ENCODE measurements at regions not wholly inside any gene's neighbourhood (a gene's known extent, or its start where the extent isn't known, plus 50 kb on each side); places are given as distances from the start of the nearest gene placed in this dataset.

GRCh38 chr5:30034870-30035269, 1158.6 kb upstream of the CDH6 start:
- no peak for TF ChIP-seq POLR2AphosphoS5 (IDR thresholded peaks at IDR 0.05; ENCODE audit: low read depth)
- TF ChIP-seq EZH2 (IDR thresholded peaks at IDR 0.05; ENCODE audit: low read depth, unreplicated experiment): no peak
- TF ChIP-seq, protein P1, sequence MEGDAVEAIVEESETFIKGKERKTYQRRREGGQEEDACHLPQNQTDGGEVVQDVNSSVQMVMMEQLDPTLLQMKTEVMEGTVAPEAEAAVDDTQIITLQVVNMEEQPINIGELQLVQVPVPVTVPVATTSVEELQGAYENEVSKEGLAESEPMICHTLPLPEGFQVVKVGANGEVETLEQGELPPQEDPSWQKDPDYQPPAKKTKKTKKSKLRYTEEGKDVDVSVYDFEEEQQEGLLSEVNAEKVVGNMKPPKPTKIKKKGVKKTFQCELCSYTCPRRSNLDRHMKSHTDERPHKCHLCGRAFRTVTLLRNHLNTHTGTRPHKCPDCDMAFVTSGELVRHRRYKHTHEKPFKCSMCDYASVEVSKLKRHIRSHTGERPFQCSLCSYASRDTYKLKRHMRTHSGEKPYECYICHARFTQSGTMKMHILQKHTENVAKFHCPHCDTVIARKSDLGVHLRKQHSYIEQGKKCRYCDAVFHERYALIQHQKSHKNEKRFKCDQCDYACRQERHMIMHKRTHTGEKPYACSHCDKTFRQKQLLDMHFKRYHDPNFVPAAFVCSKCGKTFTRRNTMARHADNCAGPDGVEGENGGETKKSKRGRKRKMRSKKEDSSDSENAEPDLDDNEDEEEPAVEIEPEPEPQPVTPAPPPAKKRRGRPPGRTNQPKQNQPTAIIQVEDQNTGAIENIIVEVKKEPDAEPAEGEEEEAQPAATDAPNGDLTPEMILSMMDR (conservative IDR thresholded peaks at IDR 0.05; ENCODE audit: low read depth in 2 of 2): no peak
- TF ChIP-seq EZH2phosphoT487 (IDR thresholded peaks at IDR 0.05; ENCODE audit: unreplicated experiment): no peak
- TF ChIP-seq, protein P2, sequence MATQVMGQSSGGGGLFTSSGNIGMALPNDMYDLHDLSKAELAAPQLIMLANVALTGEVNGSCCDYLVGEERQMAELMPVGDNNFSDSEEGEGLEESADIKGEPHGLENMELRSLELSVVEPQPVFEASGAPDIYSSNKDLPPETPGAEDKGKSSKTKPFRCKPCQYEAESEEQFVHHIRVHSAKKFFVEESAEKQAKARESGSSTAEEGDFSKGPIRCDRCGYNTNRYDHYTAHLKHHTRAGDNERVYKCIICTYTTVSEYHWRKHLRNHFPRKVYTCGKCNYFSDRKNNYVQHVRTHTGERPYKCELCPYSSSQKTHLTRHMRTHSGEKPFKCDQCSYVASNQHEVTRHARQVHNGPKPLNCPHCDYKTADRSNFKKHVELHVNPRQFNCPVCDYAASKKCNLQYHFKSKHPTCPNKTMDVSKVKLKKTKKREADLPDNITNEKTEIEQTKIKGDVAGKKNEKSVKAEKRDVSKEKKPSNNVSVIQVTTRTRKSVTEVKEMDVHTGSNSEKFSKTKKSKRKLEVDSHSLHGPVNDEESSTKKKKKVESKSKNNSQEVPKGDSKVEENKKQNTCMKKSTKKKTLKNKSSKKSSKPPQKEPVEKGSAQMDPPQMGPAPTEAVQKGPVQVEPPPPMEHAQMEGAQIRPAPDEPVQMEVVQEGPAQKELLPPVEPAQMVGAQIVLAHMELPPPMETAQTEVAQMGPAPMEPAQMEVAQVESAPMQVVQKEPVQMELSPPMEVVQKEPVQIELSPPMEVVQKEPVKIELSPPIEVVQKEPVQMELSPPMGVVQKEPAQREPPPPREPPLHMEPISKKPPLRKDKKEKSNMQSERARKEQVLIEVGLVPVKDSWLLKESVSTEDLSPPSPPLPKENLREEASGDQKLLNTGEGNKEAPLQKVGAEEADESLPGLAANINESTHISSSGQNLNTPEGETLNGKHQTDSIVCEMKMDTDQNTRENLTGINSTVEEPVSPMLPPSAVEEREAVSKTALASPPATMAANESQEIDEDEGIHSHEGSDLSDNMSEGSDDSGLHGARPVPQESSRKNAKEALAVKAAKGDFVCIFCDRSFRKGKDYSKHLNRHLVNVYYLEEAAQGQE (IDR thresholded peaks at IDR 0.05; ENCODE audit: unreplicated experiment): no peak

Data from GM23338 (cell line).